ENCODE measurements at regions not wholly inside any gene's neighbourhood (a gene's known extent, or its start where the extent isn't known, plus 50 kb on each side); places are given as distances from the start of the nearest gene placed in this dataset.

DNA sequence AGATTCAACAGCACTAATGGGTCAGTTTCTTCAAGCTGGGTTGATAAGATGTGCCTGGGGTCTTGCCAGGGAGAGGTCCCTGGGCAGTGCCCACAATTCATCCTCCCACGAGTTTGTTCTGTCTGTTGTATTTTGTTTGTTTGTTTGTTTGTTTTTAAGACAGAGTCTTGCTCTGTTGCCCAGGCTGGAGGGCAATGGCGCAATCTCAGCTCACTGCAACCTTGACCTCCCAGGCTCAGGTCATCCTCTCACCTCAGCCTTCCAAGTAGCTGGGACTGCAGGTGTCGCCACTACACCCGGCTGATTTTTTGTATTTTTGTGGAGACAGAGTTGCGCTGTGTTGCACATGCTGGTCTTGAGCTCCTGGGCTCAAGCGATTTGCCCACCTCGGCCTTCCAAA is 120.1 kb downstream of the NUFIP1 start:
- ChIA-PET CTCF (no interaction called here), POLR2A (ENCODE audit: unreplicated experiment) (no interaction called here)
- intact Hi-C loops (cut with micrococcal nuclease; ENCODE audit: unreplicated experiment), result no loop called here
- no TSS peak for BruUV-seq (replicated peaks)
- Histone ChIP-seq H4K20me1 (ENCODE audit: insufficient read depth) (no peaks in the 10 kb centered on the region), H3K4me1 (replicated peaks; ENCODE audit: insufficient read depth) (peaks cover 12% of the 10 kb centered on the region; the same call in 1 of the 2 replicates), H3F3A (ENCODE audit: insufficient read depth, low read depth) (peaks cover 4% of the 10 kb centered on the region; the same call in 1 of the 2 replicates), H3K4me2 (no peak overlapping the region), H2AFZ (no peak overlapping the region), H3K27me3 (ENCODE audit: insufficient read depth, low read depth) (no peaks in the 10 kb centered on the region), H3K4me3 (no peak overlapping the region), H3K9me3 (ENCODE audit: insufficient read depth, low read depth) (no peaks in the 10 kb centered on the region), H3K36me3 (ENCODE audit: low read depth) (no peaks in the 10 kb centered on the region), H3K27ac (no peak overlapping the region), H3K79me2 (ENCODE audit: low read depth) (no peaks in the 10 kb centered on the region), H3K9me2 (ENCODE audit: insufficient read depth) (no peaks in the 10 kb centered on the region)
- no peak for TF ChIP-seq EZH2 (IDR thresholded peaks at IDR 0.05; ENCODE audit: low read depth)
- TF ChIP-seq, protein P1, sequence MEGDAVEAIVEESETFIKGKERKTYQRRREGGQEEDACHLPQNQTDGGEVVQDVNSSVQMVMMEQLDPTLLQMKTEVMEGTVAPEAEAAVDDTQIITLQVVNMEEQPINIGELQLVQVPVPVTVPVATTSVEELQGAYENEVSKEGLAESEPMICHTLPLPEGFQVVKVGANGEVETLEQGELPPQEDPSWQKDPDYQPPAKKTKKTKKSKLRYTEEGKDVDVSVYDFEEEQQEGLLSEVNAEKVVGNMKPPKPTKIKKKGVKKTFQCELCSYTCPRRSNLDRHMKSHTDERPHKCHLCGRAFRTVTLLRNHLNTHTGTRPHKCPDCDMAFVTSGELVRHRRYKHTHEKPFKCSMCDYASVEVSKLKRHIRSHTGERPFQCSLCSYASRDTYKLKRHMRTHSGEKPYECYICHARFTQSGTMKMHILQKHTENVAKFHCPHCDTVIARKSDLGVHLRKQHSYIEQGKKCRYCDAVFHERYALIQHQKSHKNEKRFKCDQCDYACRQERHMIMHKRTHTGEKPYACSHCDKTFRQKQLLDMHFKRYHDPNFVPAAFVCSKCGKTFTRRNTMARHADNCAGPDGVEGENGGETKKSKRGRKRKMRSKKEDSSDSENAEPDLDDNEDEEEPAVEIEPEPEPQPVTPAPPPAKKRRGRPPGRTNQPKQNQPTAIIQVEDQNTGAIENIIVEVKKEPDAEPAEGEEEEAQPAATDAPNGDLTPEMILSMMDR (conservative IDR thresholded peaks at IDR 0.05), result no peak
- DNase-seq, result no peak

DNA sequence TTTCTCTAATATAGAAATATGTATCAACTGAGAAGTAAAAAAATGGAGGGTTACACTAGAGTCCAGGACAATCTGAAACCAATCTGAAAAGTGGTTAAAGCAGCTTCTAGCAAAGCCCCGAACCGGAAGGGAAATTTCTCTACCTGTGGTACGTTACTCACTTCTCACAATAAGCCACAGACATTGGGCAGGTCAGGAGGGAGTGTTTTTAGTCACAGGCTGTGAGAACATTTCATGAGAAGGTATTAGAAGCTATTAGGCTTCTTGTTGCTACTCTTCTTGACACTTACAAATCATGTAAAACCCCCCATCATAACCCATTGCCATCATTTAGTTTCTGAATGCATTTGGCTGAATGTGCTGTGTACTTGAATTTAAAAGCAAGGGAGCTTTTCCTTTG is 120.9 kb downstream of the NUFIP1 start:
- H3F3A ChIP-seq (ENCODE audit: insufficient read depth, low read depth), result peaks cover 4% of the 10 kb centered on the region; the same call in 1 of the 2 replicates
- no TSS peak for BruUV-seq (replicated peaks)
- H3K4me2 ChIP-seq, result no peak overlapping the region
- CTCF ChIA-PET, result no interaction called here
- no peaks in the 10 kb centered on the region for H3K36me3 ChIP-seq (ENCODE audit: low read depth)
- intact Hi-C loops (cut with micrococcal nuclease; ENCODE audit: unreplicated experiment), result no loop called here
- H3K79me2 ChIP-seq (ENCODE audit: low read depth), result no peaks in the 10 kb centered on the region
- no peak overlapping the region for H2AFZ ChIP-seq
- no peak overlapping the region for H3K4me3 ChIP-seq
- H3K9me2 ChIP-seq (ENCODE audit: insufficient read depth), result no peaks in the 10 kb centered on the region
- POLR2A ChIA-PET (ENCODE audit: unreplicated experiment), result no interaction called here
- TF ChIP-seq EZH2 (IDR thresholded peaks at IDR 0.05; ENCODE audit: low read depth), result no peak
- TF ChIP-seq, protein P1 (conservative IDR thresholded peaks at IDR 0.05), result no peak
- H3K27me3 ChIP-seq (ENCODE audit: insufficient read depth, low read depth), result no peaks in the 10 kb centered on the region
- no peak overlapping the region for H3K27ac ChIP-seq
- no peak for DNase-seq
- H3K9me3 ChIP-seq (ENCODE audit: insufficient read depth, low read depth), result no peaks in the 10 kb centered on the region
- peaks cover 12% of the 10 kb centered on the region; the same call in 1 of the 2 replicates for H3K4me1 ChIP-seq (replicated peaks; ENCODE audit: insufficient read depth)
- no peaks in the 10 kb centered on the region for H4K20me1 ChIP-seq (ENCODE audit: insufficient read depth)

DNA sequence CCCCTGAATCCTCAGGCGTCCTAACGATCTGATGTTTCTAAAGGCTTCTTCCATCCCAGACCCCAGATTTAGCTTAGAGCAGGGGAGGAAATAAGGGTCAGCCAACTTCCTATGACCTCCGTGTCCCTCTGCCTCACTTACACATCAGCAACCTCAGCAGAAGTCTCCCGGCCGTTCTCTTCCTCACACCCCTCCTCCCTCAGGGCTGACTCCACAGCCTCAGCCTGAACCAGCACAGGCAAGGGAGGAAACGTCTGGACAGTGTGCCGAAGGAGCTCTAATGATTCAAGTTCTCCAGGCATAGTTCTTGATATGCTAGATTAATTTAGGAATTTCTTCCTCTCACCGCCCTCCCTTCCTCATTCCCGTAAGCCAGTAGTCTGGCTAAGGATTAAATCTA is 121.4 kb downstream of the NUFIP1 start:
- TF ChIP-seq, protein P1 (conservative IDR thresholded peaks at IDR 0.05), result no peak
- no peak for TF ChIP-seq EZH2 (IDR thresholded peaks at IDR 0.05; ENCODE audit: low read depth)
- BruUV-seq (replicated peaks), result no TSS peak
- POLR2A ChIA-PET (ENCODE audit: unreplicated experiment), result no interaction called here
- Histone ChIP-seq H3K27ac (no peak overlapping the region), H3K4me3 (no peak overlapping the region), H4K20me1 (ENCODE audit: insufficient read depth) (no peaks in the 10 kb centered on the region), H3K9me2 (ENCODE audit: insufficient read depth) (no peaks in the 10 kb centered on the region), H3K4me1 (replicated peaks; ENCODE audit: insufficient read depth) (peaks cover 11% of the 10 kb centered on the region; the same call in 1 of the 2 replicates), H3K36me3 (ENCODE audit: low read depth) (no peaks in the 10 kb centered on the region), H2AFZ (no peak overlapping the region), H3F3A (ENCODE audit: insufficient read depth, low read depth) (peaks cover 4% of the 10 kb centered on the region; the same call in 1 of the 2 replicates), H3K27me3 (ENCODE audit: insufficient read depth, low read depth) (no peaks in the 10 kb centered on the region), H3K9me3 (ENCODE audit: insufficient read depth, low read depth) (no peaks in the 10 kb centered on the region), H3K79me2 (ENCODE audit: low read depth) (no peaks in the 10 kb centered on the region), H3K4me2 (no peak overlapping the region)
- intact Hi-C loops (cut with micrococcal nuclease; ENCODE audit: unreplicated experiment), result no loop called here
- DNase-seq, result no peak
- CTCF ChIA-PET, result no interaction called here
